IMR-90 (cell line): ENCODE measurements at regions not wholly inside any gene's neighbourhood (a gene's known extent, or its start where the extent isn't known, plus 50 kb on each side); places are given as distances from the start of the nearest gene placed in this dataset.
A peak's percentile ranks its signal among the peaks of the same experiment; 100 is the strongest.

ENCODE experiments used
- ATAC-seq: fragments of 200-7000 bp; cut with Tn5 transposase; 2 replicates; pipeline ENCODE4 v1.9.1; 2020; ENCODE audit warnings: low read depth, mild to moderate bottlenecking, moderate library complexity
- BruUV-seq: library from RNA; stranded (reverse); fragments of 400-500 nt; replicated peaks from 2 replicates; lab custom pipeline; 2021; lab: Mats Ljungman, UMichigan
- CTCF ChIA-PET: fragments of 300-600 bp; formaldehyde crosslinking; extraction: SDS; loops from one replicate; lab custom pipeline; 2021; ENCODE audit warnings: antibody characterized with exemption; lab: Yijun Ruan, JAX
- POLR2A ChIA-PET: fragments of 300-600 bp; sonication (Branson Sonifier 250); formaldehyde crosslinking; loops from one replicate; lab custom pipeline; 2022; ENCODE audit warnings: antibody characterized with exemption; ENCODE audit not compliant: unreplicated experiment; lab: Charles Lee
- DNase-seq: peaks from one replicate; pipeline ENCODE4 v3.0.0; 2013
- H2AFZ ChIP-seq: replicated peaks from 2 replicates; pipeline ENCODE3; 2013; ENCODE audit warnings: low read length, mild to moderate bottlenecking; ENCODE audit not compliant: poor library complexity
- H2AK5ac ChIP-seq: 2 replicates; pipeline ENCODE4 v1.6.1; 2013; ENCODE audit warnings: low read depth, low read length, inconsistent platforms
- H2AK9ac ChIP-seq: replicated peaks from 2 replicates; pipeline ENCODE3; 2013; ENCODE audit warnings: mild to moderate bottlenecking, low read depth, low read length, moderate library complexity; ENCODE audit not compliant: poor library complexity
- H2BK120ac ChIP-seq: 2 replicates; pipeline ENCODE4 v1.6.1; 2013; ENCODE audit warnings: low read depth, low read length, inconsistent platforms
- H2BK15ac ChIP-seq: 3 replicates; pipeline ENCODE4 v1.6.1; 2013; ENCODE audit warnings: low read depth, low read length, inconsistent platforms
- H2BK20ac ChIP-seq: 2 replicates; pipeline ENCODE4 v1.6.1; 2013; ENCODE audit warnings: low read depth, mild to moderate bottlenecking, inconsistent platforms, low read length, moderate library complexity
- H2BK5ac ChIP-seq: 2 replicates; pipeline ENCODE4 v1.6.1; 2013; ENCODE audit warnings: mild to moderate bottlenecking, low read depth, low read length, inconsistent platforms; ENCODE audit not compliant: poor library complexity, severe bottlenecking
- H3K14ac ChIP-seq: replicated peaks from 2 replicates; pipeline ENCODE4 v1.6.1; 2013; ENCODE audit warnings: low read depth, low read length, inconsistent platforms
- H3K18ac ChIP-seq: 2 replicates; pipeline ENCODE4 v1.6.1; 2013; ENCODE audit warnings: low read depth, low read length, control low read depth
- H3K23ac ChIP-seq: 2 replicates; pipeline ENCODE4 v1.6.1; 2013; ENCODE audit warnings: low read depth, low read length, inconsistent platforms
- H3K27ac ChIP-seq: 2 replicates; pipeline ENCODE4 v1.5.1; 2013; ENCODE audit warnings: mild to moderate bottlenecking, control low read depth, low read length; ENCODE audit not compliant: insufficient read depth
- H3K27me3 ChIP-seq: 2 replicates; pipeline ENCODE4 v1.6.1; 2013; ENCODE audit warnings: low read length; ENCODE audit not compliant: control insufficient read depth, insufficient read depth
- H3K36me3 ChIP-seq: 2 replicates; pipeline ENCODE4 v1.6.1; 2013; ENCODE audit warnings: low read length, mixed read lengths; ENCODE audit not compliant: control insufficient read depth, insufficient read depth
- H3K4ac ChIP-seq: 2 replicates; pipeline ENCODE4 v1.6.1; 2013; ENCODE audit warnings: low read depth, low read length, inconsistent platforms
- H3K4me1 ChIP-seq: 2 replicates; pipeline ENCODE4 v1.6.1; 2013; ENCODE audit warnings: low read length, mixed read lengths; ENCODE audit not compliant: control insufficient read depth, insufficient read depth
- H3K4me2 ChIP-seq: 2 replicates; pipeline ENCODE4 v1.6.1; 2013; ENCODE audit warnings: low read depth, mild to moderate bottlenecking, control low read depth, low read length, moderate library complexity
- H3K4me3 ChIP-seq: 2 replicates; pipeline ENCODE4 v1.5.1; 2013; ENCODE audit warnings: low read depth, mild to moderate bottlenecking, control low read depth, low read length, moderate library complexity; ENCODE audit not compliant: insufficient read depth
- H3K56ac ChIP-seq: 2 replicates; pipeline ENCODE4 v1.6.1; 2013; ENCODE audit warnings: low read length, inconsistent platforms; ENCODE audit not compliant: insufficient read depth; ENCODE audit errors: extremely low read depth
- H3K79me1 ChIP-seq, 2 experiments: 2 replicates each; pipeline ENCODE4 v1.6.1; 2013; ENCODE audit warnings: low read length in 2 of 2, inconsistent platforms in 1 of 2, low read depth in 1 of 2
- H3K9ac ChIP-seq: 2 replicates; pipeline ENCODE4 v1.6.1; 2013; ENCODE audit warnings: low read depth, low read length, control low read depth
- H3K9me1 ChIP-seq: 2 replicates; pipeline ENCODE4 v1.6.1; 2013; ENCODE audit warnings: low read length, inconsistent platforms; ENCODE audit not compliant: insufficient read depth
- H3K9me3 ChIP-seq: 2 replicates; pipeline ENCODE4 v1.6.1; 2013; ENCODE audit warnings: low read length; ENCODE audit not compliant: control insufficient read depth, insufficient read depth
- H4K20me1 ChIP-seq: 2 replicates; pipeline ENCODE4 v1.6.1; 2013; ENCODE audit warnings: low read length, inconsistent platforms; ENCODE audit not compliant: insufficient read depth
- H4K5ac ChIP-seq: 2 replicates; pipeline ENCODE4 v1.6.1; 2013; ENCODE audit warnings: mild to moderate bottlenecking, low read depth, low read length, control low read depth
- H4K8ac ChIP-seq, 2 experiments: 2 replicates each; pipeline ENCODE4 v1.6.1; 2013; ENCODE audit warnings: low read depth in 2 of 2, low read length in 2 of 2, control low read depth in 1 of 2, inconsistent platforms in 1 of 2
- H4K91ac ChIP-seq: 2 replicates; pipeline ENCODE4 v1.6.1; 2013; ENCODE audit warnings: low read depth, low read length, inconsistent platforms; ENCODE audit not compliant: insufficient read depth
- CHD1 ChIP-seq: IDR thresholded peaks from 2 replicates; pipeline ENCODE4 v1.6.1; 2012; ENCODE audit warnings: low read depth, low read length, improper control_type of control experiment
- FOS ChIP-seq: fragments of 150-350 bp; IDR thresholded peaks from 2 replicates; pipeline ENCODE4 v1.6.1; 2016; ENCODE audit warnings: low read depth, low read length
- RCOR1 ChIP-seq: IDR thresholded peaks from 2 replicates; pipeline ENCODE4 v1.6.1; 2012; ENCODE audit warnings: mild to moderate bottlenecking, low read length, improper control_type of control experiment; ENCODE audit not compliant: insufficient replicate concordance
- SMC3 ChIP-seq: fragments of 150-350 bp; IDR thresholded peaks from 2 replicates; pipeline ENCODE4 v1.6.1; 2016; ENCODE audit warnings: low read depth, mild to moderate bottlenecking, antibody characterized with exemption, low read length, moderate library complexity
- WGBS, 2 experiments: methylation state at CpG; one replicate each; pipeline versions ENCODE4 v1.1.5 to v1.1.7; 2013; ENCODE audit warnings: missing lambda C conversion rate in 2 of 2; ENCODE audit not compliant: insufficient read length in 1 of 2; ENCODE audit errors: extremely low coverage in 2 of 2; 5-methylcytosine and 5-hydroxymethylcytosine counted together
- dilution Hi-C: fragments of 300-500 bp; cut with HindIII; formaldehyde crosslinking; loops from one replicate; pipeline ENCODE4 v1.14.3; 2018; ENCODE audit warnings: low sequenced_read_pairs; ENCODE audit not compliant: unreplicated experiment
- in situ Hi-C: fragments of 300-500 bp; cut with MboI; formaldehyde crosslinking; loops from 3 replicates; pipeline ENCODE4 v1.14.3; 2019; ENCODE audit warnings: low sequenced_read_pairs, inconsistent platforms, mixed read lengths
- intact Hi-C: fragments of 100-400 bp; cut with micrococcal nuclease; formaldehyde crosslinking; loops from 2 replicates; pipeline ENCODE4 v1.10.0; 2022
- TF ChIP-seq, protein P1 (sequence below): fragments of 150-350 bp; IDR thresholded peaks from 2 replicates; pipeline ENCODE4 v1.6.1; 2017; ENCODE audit warnings: mild to moderate bottlenecking, antibody characterized with exemption, low read length, low read depth

DNA sequence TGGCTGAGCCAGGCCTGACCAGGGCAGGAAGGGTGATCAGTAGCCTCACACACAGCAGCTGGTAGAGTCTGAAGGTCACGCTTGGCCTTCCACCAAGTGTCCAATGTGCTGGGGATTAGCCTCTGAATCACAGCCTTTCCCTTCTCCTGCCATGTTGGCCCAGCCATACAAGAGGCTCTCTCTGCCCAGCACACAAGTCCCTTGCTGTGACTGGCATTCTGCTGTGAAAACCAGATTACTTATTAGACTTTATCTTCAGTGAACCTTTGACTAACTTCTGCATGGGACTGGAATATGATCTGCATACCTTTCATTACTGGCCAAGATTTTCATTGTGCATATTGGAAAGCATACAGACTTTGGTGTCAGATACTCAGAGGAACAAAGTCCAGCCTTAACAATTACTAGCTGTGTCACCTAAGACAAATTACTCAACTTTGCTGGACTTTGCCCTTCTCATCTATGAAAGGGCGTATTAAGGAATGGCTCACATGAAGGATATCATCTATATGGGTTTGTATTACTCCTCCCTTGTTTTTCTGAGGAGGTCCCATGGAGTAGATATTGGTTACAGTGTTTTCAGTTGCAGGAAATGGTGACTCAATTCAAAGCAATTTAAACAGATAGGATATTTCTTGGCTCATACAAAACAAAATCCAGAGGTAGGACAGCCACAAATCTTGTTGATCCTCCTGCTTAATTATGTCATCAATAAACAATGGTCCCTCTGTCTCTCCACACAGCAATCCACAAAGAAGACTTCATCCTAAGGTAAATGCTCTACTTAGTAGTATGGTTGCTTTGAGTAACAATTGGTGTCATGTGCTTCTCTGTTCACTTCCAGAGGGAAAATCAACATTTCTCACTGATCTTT, 99.6 kb downstream of the DYRK2 start:
- dilution Hi-C loops, result no loop called here
- Histone ChIP-seq H2BK120ac (peak overlapping the region; percentile 48), H2AK9ac (no peak overlapping the region), H3K9me3 (no peaks in the 10 kb centered on the region), H3K9me1 (peaks cover 8% of the 10 kb centered on the region), H2BK15ac (peak overlapping the region; percentile 49; the same call in 1 of the 3 replicates), H3K79me1 (no peaks in the 10 kb centered on the region), H4K8ac (peak overlapping the region in 1 of 2 experiments; percentile 22; a peak in 2 of 4 replicates), H4K20me1 (no peaks in the 10 kb centered on the region), H3K4ac (peak overlapping the region; percentile 73), H3K14ac (peak overlapping the region; percentile 14), H3K27ac (0 out of 2 replicates have a peak overlapping the region, but pooled peaks have one; percentile 1), H2BK5ac (peak overlapping the region; percentile 17), H2BK20ac (peak overlapping the region; percentile 51), H2AFZ (peak overlapping the region; percentile 19), H3K27me3 (no peaks in the 10 kb centered on the region), H3K9ac (no peak overlapping the region), H3K4me1 (peaks cover 9% of the 10 kb centered on the region), H3K4me2 (peak overlapping the region; percentile 46; the same call in 1 of the 2 replicates), H3K18ac (peak overlapping the region; percentile 46; the same call in 1 of the 2 replicates), H4K91ac (peak overlapping the region; percentile 29; the same call in 1 of the 2 replicates), H3K23ac (no peak overlapping the region), H3K36me3 (no peaks in the 10 kb centered on the region), H3K56ac (no peak overlapping the region), H3K4me3 (no peak overlapping the region), H4K5ac (no peak overlapping the region; the same call in 1 of the 2 replicates), H2AK5ac (peak overlapping the region; percentile 84)
- peak; percentile 72 for DNase-seq
- no TSS peak for BruUV-seq
- ATAC-seq, result peak; percentile 86
- ChIA-PET POLR2A (no interaction called here), CTCF (no interaction called here)
- in situ Hi-C loops, result no loop called here
- no CpG with 5 or more reads among the region's 2 CpGs for WGBS, 2 experiments
- intact Hi-C loops, result loop anchor here (5.0 kb wide), 2 partner anchors 36 to 51 kb away; no protein-coding TSS in a partner anchor
- TF ChIP-seq, protein P1, sequence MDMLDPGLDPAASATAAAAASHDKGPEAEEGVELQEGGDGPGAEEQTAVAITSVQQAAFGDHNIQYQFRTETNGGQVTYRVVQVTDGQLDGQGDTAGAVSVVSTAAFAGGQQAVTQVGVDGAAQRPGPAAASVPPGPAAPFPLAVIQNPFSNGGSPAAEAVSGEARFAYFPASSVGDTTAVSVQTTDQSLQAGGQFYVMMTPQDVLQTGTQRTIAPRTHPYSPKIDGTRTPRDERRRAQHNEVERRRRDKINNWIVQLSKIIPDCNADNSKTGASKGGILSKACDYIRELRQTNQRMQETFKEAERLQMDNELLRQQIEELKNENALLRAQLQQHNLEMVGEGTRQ, result 0 out of 2 replicates have a peak, but pooled peaks have one; percentile 5
- TF ChIP-seq RCOR1 (no peak), FOS (peak; percentile 38; the same call in 1 of the 2 replicates), SMC3 (peak; percentile 3; the same call in 1 of the 2 replicates), CHD1 (no peak)
